BJ (cell line): ENCODE measurements at regions not wholly inside any gene's neighbourhood (a gene's known extent, or its start where the extent isn't known, plus 50 kb on each side); places are given as distances from the start of the nearest gene placed in this dataset.

Experiments used
- CTCF ChIA-PET: fragments of 350-600 bp; formaldehyde crosslinking; extraction: SDS; loops from one replicate; lab custom pipeline; 2021; ENCODE audit warnings: antibody characterized with exemption, inconsistent platforms; lab: Yijun Ruan, JAX
- POLR2A ChIA-PET: fragments of 300-600 bp; sonication (Branson Sonifier 250); formaldehyde crosslinking; extraction: SDS; loops from one replicate; lab custom pipeline; 2021; ENCODE audit warnings: antibody characterized with exemption; lab: Charles Lee
- DNase-seq: peaks from one replicate; pipeline ENCODE4 v3.0.0-alpha.2; 2011; ENCODE audit warnings: low read depth
- H3K27me3 ChIP-seq: 2 replicates; pipeline ENCODE4 v1.6.0; 2011; ENCODE audit warnings: low read length; ENCODE audit not compliant: control insufficient read depth, insufficient read depth
- H3K36me3 ChIP-seq: 2 replicates; pipeline ENCODE4 v1.5.1; 2011; ENCODE audit warnings: low read length; ENCODE audit not compliant: control insufficient read depth, insufficient read depth
- H3K4me3 ChIP-seq: 2 replicates; pipeline ENCODE4 v1.5.1; 2011; ENCODE audit warnings: low read depth, mild to moderate bottlenecking, control low read depth, low read length
- CTCF ChIP-seq: IDR thresholded peaks from 2 replicates; pipeline ENCODE4 v1.5.1; 2011; ENCODE audit warnings: low read depth, mild to moderate bottlenecking, control low read depth, inconsistent platforms, low read length, moderate library complexity; ENCODE audit not compliant: insufficient read depth

GRCh38 chr18:29459972-29460371, 1283.0 kb upstream of the CDH2 start:
- CTCF ChIA-PET, result no interaction called here
- TF ChIP-seq CTCF, result no peak
- POLR2A ChIA-PET, result no interaction called here
- no peak overlapping the region for H3K4me3 ChIP-seq
- DNase-seq, result no peak
- no peaks in the 10 kb centered on the region for H3K36me3 ChIP-seq
- H3K27me3 ChIP-seq, result no peaks in the 10 kb centered on the region

- Histone ChIP-seq H3K36me3 (no peaks in the 10 kb centered on the region), H3K27me3 (no peaks in the 10 kb centered on the region), H3K4me3 (no peak overlapping the region)
- POLR2A ChIA-PET, result no interaction called here
- CTCF ChIA-PET, result no interaction called here
- no peak for TF ChIP-seq CTCF
- DNase-seq, result no peak
Measured at GRCh38 chr18:29457316-29457889, 1280.5 kb upstream of the CDH2 start.

- CTCF ChIA-PET, result no interaction called here
- no peak overlapping the region for H3K4me3 ChIP-seq
- TF ChIP-seq CTCF, result no peak
- no peak for DNase-seq
- no peaks in the 10 kb centered on the region for H3K27me3 ChIP-seq
- no peaks in the 10 kb centered on the region for H3K36me3 ChIP-seq
- POLR2A ChIA-PET, result no interaction called here
Measured at GRCh38 chr18:29449424-29449823, 1272.5 kb upstream of the CDH2 start.

GRCh38 chr18:29439398-29439797, 1262.5 kb upstream of the CDH2 start:
- peak; percentile 18; the same call in 1 of the 2 replicates for TF ChIP-seq CTCF
- no peaks in the 10 kb centered on the region for H3K27me3 ChIP-seq
- ChIA-PET POLR2A (no interaction called here), CTCF (interaction anchor here (0.6 kb wide), 1 partner anchor 389 kb away, joined by 3 read pairs; no protein-coding TSS in a partner anchor)
- DNase-seq, result no peak
- no peak overlapping the region for H3K4me3 ChIP-seq
- no peaks in the 10 kb centered on the region for H3K36me3 ChIP-seq

- Histone ChIP-seq H3K36me3 (no peaks in the 10 kb centered on the region), H3K27me3 (no peaks in the 10 kb centered on the region), H3K4me3 (no peak overlapping the region)
- no peak for TF ChIP-seq CTCF
- ChIA-PET CTCF (no interaction called here), POLR2A (no interaction called here)
- DNase-seq, result no peak
Measured at GRCh38 chr18:29436459-29436858, 1259.5 kb upstream of the CDH2 start.
